Panc1 (cell line): ENCODE measurements at regions not wholly inside any gene's neighbourhood (a gene's known extent, or its start where the extent isn't known, plus 50 kb on each side); places are given as distances from the start of the nearest gene placed in this dataset.

ENCODE experiments used
- CTCF ChIP-seq: fragments of 450-650 bp; IDR thresholded peaks from 2 replicates; pipeline ENCODE4 v1.5.1; 2017; ENCODE audit warnings: mild to moderate bottlenecking
- POLR2AphosphoS5 ChIP-seq: IDR thresholded peaks from 2 replicates; pipeline ENCODE4 v1.6.1; 2012; ENCODE audit warnings: mild to moderate bottlenecking, low read depth, low read length, moderate library complexity
- TCF7L2 ChIP-seq: IDR thresholded peaks from 2 replicates; pipeline ENCODE4 v1.6.1; 2011; ENCODE audit warnings: mild to moderate bottlenecking, low read depth, low read length, inconsistent platforms

GRCh38 chr5:74356009-74356695 lies 284.4 kb downstream of the ENC1 start:
- TF ChIP-seq CTCF, result no peak
- TF ChIP-seq POLR2AphosphoS5, result no peak
- TF ChIP-seq TCF7L2, result no peak
